ENCODE measurements at regions not wholly inside any gene's neighbourhood (a gene's known extent, or its start where the extent isn't known, plus 50 kb on each side); places are given as distances from the start of the nearest gene placed in this dataset.

GRCh38 chr13:89890806-89891205 lies 1456.7 kb upstream of the MIR17HG start:
- no peak for DNase-seq (ENCODE audit: low read depth in 2 of 2)

- no peak for DNase-seq (ENCODE audit: low read depth in 2 of 2)
Observed at GRCh38 chr13:89891416-89891815, 1456.1 kb upstream of the MIR17HG start.

GRCh38 chr13:89897681-89898080 lies 1449.8 kb upstream of the MIR17HG start:
- no peak for DNase-seq (ENCODE audit: low read depth in 2 of 2)

- DNase-seq (ENCODE audit: low read depth in 2 of 2): no peak
Observed at GRCh38 chr13:89899302-89900103, 1448.0 kb upstream of the MIR17HG start.

GRCh38 chr13:89900104-89900765 lies 1447.3 kb upstream of the MIR17HG start:
- no peak for DNase-seq (ENCODE audit: low read depth in 2 of 2)

- DNase-seq (ENCODE audit: low read depth in 2 of 2): no peak
Observed at GRCh38 chr13:89902223-89902622, 1445.3 kb upstream of the MIR17HG start.

- DNase-seq (ENCODE audit: low read depth in 2 of 2): no peak
Observed at GRCh38 chr13:89903115-89903514, 1444.4 kb upstream of the MIR17HG start.

GRCh38 chr13:89910166-89910565 lies 1437.3 kb upstream of the MIR17HG start:
- DNase-seq (ENCODE audit: low read depth in 2 of 2): no peak

GRCh38 chr13:89916551-89916950 lies 1430.9 kb upstream of the MIR17HG start:
- no peak for DNase-seq (ENCODE audit: low read depth in 2 of 2)

- no peak for DNase-seq (ENCODE audit: low read depth in 2 of 2)
Observed at GRCh38 chr13:89920461-89920860, 1427.0 kb upstream of the MIR17HG start.

GRCh38 chr13:89923052-89923451 lies 1424.4 kb upstream of the MIR17HG start:
- DNase-seq (ENCODE audit: low read depth in 2 of 2): no peak

- DNase-seq (ENCODE audit: low read depth in 2 of 2): no peak
Observed at GRCh38 chr13:89923736-89924135, 1423.8 kb upstream of the MIR17HG start.

- DNase-seq (ENCODE audit: low read depth in 2 of 2): no peak
Observed at GRCh38 chr13:89925107-89925506, 1422.4 kb upstream of the MIR17HG start.

- no peak for DNase-seq (ENCODE audit: low read depth in 2 of 2)
Observed at GRCh38 chr13:89930861-89931260, 1416.6 kb upstream of the MIR17HG start.

- DNase-seq (ENCODE audit: low read depth in 2 of 2): no peak
Observed at GRCh38 chr13:89932902-89933301, 1414.6 kb upstream of the MIR17HG start.

- no peak for DNase-seq (ENCODE audit: low read depth in 2 of 2)
Observed at GRCh38 chr13:89936256-89936655, 1411.2 kb upstream of the MIR17HG start.

GRCh38 chr13:89937420-89937819 lies 1410.1 kb upstream of the MIR17HG start:
- DNase-seq (ENCODE audit: low read depth in 2 of 2): no peak

- no peak for DNase-seq (ENCODE audit: low read depth in 2 of 2)
Observed at GRCh38 chr13:89940383-89940782, 1407.1 kb upstream of the MIR17HG start.

- DNase-seq (ENCODE audit: low read depth in 2 of 2): no peak
Observed at GRCh38 chr13:89943139-89943538, 1404.3 kb upstream of the MIR17HG start.

GRCh38 chr13:89950225-89950624 lies 1397.3 kb upstream of the MIR17HG start:
- DNase-seq (ENCODE audit: low read depth in 2 of 2): no peak

GRCh38 chr13:89951341-89951740 lies 1396.1 kb upstream of the MIR17HG start:
- DNase-seq (ENCODE audit: low read depth in 2 of 2): no peak

- no peak for DNase-seq (ENCODE audit: low read depth in 2 of 2)
Observed at GRCh38 chr13:89953581-89953980, 1393.9 kb upstream of the MIR17HG start.

- no peak for DNase-seq (ENCODE audit: low read depth in 2 of 2)
Observed at GRCh38 chr13:89955773-89956172, 1391.7 kb upstream of the MIR17HG start.
